SK-N-SH treated with all-trans-retinoic acid at 6 μM for 48 hours (cell line): ENCODE measurements at regions not wholly inside any gene's neighbourhood (a gene's known extent, or its start where the extent isn't known, plus 50 kb on each side); places are given as distances from the start of the nearest gene placed in this dataset.

ENCODE experiments used
- ATAC-seq: fragments of 200-7000 bp; cut with Tn5 transposase; 3 replicates; pipeline ENCODE4 v1.9.1; 2020; ENCODE audit warnings: mild to moderate bottlenecking, moderate library complexity
- ARNTL ChIP-seq: fragments of 450-650 bp; formaldehyde crosslinking; IDR thresholded peaks from 2 replicates; pipeline ENCODE4 v1.5.0; 2020; ENCODE audit warnings: low read depth, mild to moderate bottlenecking, moderate library complexity, borderline replicate concordance
- BACH2 ChIP-seq: fragments of 250-450 bp; sonication (Bioruptor Pico); IDR thresholded peaks from 2 replicates; pipeline ENCODE4 v1.9.0; 2021; ENCODE audit warnings: mild to moderate bottlenecking, borderline replicate concordance
- CSDC2 ChIP-seq: fragments of 250-450 bp; sonication (Bioruptor Pico); IDR thresholded peaks from 2 replicates; pipeline ENCODE4 v1.5.0; 2020; ENCODE audit warnings: mild to moderate bottlenecking, moderate library complexity
- ESRRG ChIP-seq: fragments of 250-450 bp; sonication (Bioruptor Pico); IDR thresholded peaks from 2 replicates; pipeline ENCODE4 v1.6.1; 2021; ENCODE audit warnings: mild to moderate bottlenecking
- GLIS3 ChIP-seq: fragments of 250-450 bp; sonication (Bioruptor Pico); IDR thresholded peaks from 2 replicates; pipeline ENCODE4 v1.5.0; 2020; ENCODE audit warnings: mild to moderate bottlenecking, moderate library complexity
- ISL1 ChIP-seq: fragments of 250-450 bp; sonication (Bioruptor Pico); IDR thresholded peaks from 2 replicates; pipeline ENCODE4 v2.1.2; 2022; ENCODE audit warnings: mild to moderate bottlenecking, moderate library complexity
- OSR1 ChIP-seq: fragments of 250-450 bp; sonication (Bioruptor Pico); IDR thresholded peaks from 2 replicates; pipeline ENCODE4 v1.8.0; 2022; ENCODE audit warnings: moderate library complexity, mild to moderate bottlenecking, inconsistent platforms
- PPARA ChIP-seq: fragments of 250-450 bp; sonication (Bioruptor Pico); IDR thresholded peaks from 2 replicates; pipeline ENCODE4 v1.5.0; 2020; ENCODE audit warnings: mild to moderate bottlenecking, borderline replicate concordance
- RARB ChIP-seq: fragments of 250-450 bp; sonication (Bioruptor Pico); IDR thresholded peaks from 2 replicates; pipeline ENCODE4 v1.8.0; 2021; ENCODE audit warnings: mild to moderate bottlenecking, moderate library complexity
- SNAI2 ChIP-seq: fragments of 250-450 bp; sonication (Bioruptor Pico); IDR thresholded peaks from 2 replicates; pipeline ENCODE4 v1.5.0; 2020; ENCODE audit warnings: mild to moderate bottlenecking, moderate library complexity
- TCF4 ChIP-seq: fragments of 250-450 bp; sonication (Bioruptor Pico); IDR thresholded peaks from 2 replicates; pipeline ENCODE4 v1.8.0; 2021; ENCODE audit warnings: mild to moderate bottlenecking, moderate library complexity, borderline replicate concordance
- TOX ChIP-seq: fragments of 250-450 bp; sonication (Bioruptor Pico); IDR thresholded peaks from 2 replicates; pipeline ENCODE4 v1.8.0; 2021; ENCODE audit warnings: mild to moderate bottlenecking, moderate library complexity, borderline replicate concordance
- ZC3H10 ChIP-seq: fragments of 250-450 bp; sonication (Bioruptor Pico); IDR thresholded peaks from 2 replicates; pipeline ENCODE4 v1.5.1; 2021; ENCODE audit warnings: mild to moderate bottlenecking, moderate library complexity
- ZFP3 ChIP-seq: fragments of 250-450 bp; sonication (Bioruptor Pico); IDR thresholded peaks from 2 replicates; pipeline ENCODE4 v1.5.0; 2020; ENCODE audit warnings: mild to moderate bottlenecking, moderate library complexity
- ZFP30 ChIP-seq: fragments of 450-650 bp; formaldehyde crosslinking; IDR thresholded peaks from 2 replicates; pipeline ENCODE4 v1.5.0; 2022; ENCODE audit warnings: mild to moderate bottlenecking, moderate library complexity
- ZNF565 ChIP-seq: fragments of 450-650 bp; formaldehyde crosslinking; conservative IDR thresholded peaks from 2 replicates; pipeline ENCODE4 v1.5.0; 2020; ENCODE audit warnings: low read depth, mild to moderate bottlenecking, moderate library complexity
- ZNF70 ChIP-seq: fragments of 450-650 bp; formaldehyde crosslinking; IDR thresholded peaks from 2 replicates; pipeline ENCODE4 v1.5.0; 2020; ENCODE audit warnings: mild to moderate bottlenecking, moderate library complexity
- ZNF8 ChIP-seq: fragments of 450-650 bp; formaldehyde crosslinking; IDR thresholded peaks from 2 replicates; pipeline ENCODE4 v1.5.0; 2020; ENCODE audit warnings: mild to moderate bottlenecking, moderate library complexity
- TF ChIP-seq, protein P1 (sequence below): fragments of 250-450 bp; sonication (Bioruptor Pico); IDR thresholded peaks from 2 replicates; pipeline ENCODE4 v1.8.0; 2020; ENCODE audit warnings: mild to moderate bottlenecking, moderate library complexity, borderline replicate concordance
- TF ChIP-seq, protein P2 (sequence below): fragments of 250-450 bp; sonication (Bioruptor Pico); IDR thresholded peaks from 2 replicates; pipeline ENCODE4 v1.8.0; 2021; ENCODE audit warnings: low read depth, mild to moderate bottlenecking, moderate library complexity, borderline replicate concordance
- TF ChIP-seq, protein P3 (sequence below): fragments of 250-450 bp; sonication (Bioruptor Pico); IDR thresholded peaks from 2 replicates; pipeline ENCODE4 v1.5.1; 2021; ENCODE audit warnings: mild to moderate bottlenecking, moderate library complexity
- TF ChIP-seq, protein P4 (sequence below): fragments of 250-450 bp; sonication (Bioruptor Pico); IDR thresholded peaks from 2 replicates; pipeline ENCODE4 v1.5.0; 2020; ENCODE audit warnings: mild to moderate bottlenecking, moderate library complexity
- TF ChIP-seq, protein P5 (sequence below): fragments of 250-450 bp; sonication (Bioruptor Pico); IDR thresholded peaks from 2 replicates; pipeline ENCODE4 v1.5.1; 2020; ENCODE audit warnings: low read depth, mild to moderate bottlenecking, moderate library complexity

DNA sequence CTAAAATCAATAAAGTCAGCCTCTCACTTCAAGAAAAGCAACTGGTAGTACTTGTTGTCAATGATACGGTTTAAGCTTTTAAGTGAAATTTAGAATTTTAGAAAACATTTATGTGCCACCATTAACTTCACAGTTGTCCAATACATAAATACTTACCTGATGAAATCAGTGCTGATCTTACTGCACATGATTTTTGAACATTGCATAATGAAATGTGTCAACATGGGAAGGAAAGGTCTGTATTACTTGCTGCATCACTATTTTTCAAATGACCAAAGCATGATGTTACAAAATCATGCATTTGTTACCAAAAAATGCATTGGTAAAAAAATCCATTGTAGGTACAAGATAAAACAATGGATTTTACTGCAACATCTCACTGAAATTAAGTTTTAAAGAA lies 284.3 kb downstream of the EPM2A start (continued):
- no peak for TF ChIP-seq CSDC2 (CRISPR knock-in tag)
- TF ChIP-seq, protein P1, sequence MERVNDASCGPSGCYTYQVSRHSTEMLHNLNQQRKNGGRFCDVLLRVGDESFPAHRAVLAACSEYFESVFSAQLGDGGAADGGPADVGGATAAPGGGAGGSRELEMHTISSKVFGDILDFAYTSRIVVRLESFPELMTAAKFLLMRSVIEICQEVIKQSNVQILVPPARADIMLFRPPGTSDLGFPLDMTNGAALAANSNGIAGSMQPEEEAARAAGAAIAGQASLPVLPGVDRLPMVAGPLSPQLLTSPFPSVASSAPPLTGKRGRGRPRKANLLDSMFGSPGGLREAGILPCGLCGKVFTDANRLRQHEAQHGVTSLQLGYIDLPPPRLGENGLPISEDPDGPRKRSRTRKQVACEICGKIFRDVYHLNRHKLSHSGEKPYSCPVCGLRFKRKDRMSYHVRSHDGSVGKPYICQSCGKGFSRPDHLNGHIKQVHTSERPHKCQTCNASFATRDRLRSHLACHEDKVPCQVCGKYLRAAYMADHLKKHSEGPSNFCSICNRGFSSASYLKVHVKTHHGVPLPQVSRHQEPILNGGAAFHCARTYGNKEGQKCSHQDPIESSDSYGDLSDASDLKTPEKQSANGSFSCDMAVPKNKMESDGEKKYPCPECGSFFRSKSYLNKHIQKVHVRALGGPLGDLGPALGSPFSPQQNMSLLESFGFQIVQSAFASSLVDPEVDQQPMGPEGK: no peak
- TF ChIP-seq GLIS3 (CRISPR knock-in tag): no peak
- no peak for TF ChIP-seq ZNF70 (CRISPR knock-in tag)

DNA sequence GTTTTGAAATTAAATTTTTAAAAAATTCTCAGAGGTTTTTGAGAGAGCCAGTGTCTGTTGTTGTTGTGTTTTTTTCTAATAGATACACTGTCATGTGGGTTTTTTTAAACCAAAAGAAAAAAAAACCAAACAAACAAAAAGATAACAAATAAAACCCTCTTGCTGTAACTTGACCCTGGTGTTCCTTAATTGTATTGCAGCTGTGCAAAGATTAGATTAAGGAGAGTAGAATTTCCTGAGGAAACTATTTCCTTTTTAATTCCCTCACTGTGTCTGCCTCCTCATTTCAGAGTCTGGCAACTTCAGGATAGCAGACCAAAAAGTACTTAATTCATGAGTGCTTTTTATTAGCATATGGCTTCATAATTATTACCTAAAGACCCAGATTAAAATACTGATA lies 281.9 kb downstream of the EPM2A start:
- no peak for ATAC-seq
- TF ChIP-seq GLIS3 (CRISPR knock-in tag) (no peak), TCF4 (CRISPR knock-in tag) (no peak), RARB (no peak), ZFP30 (no peak), TOX (CRISPR knock-in tag) (no peak), PPARA (CRISPR knock-in tag) (no peak), CSDC2 (CRISPR knock-in tag) (no peak), ZNF70 (CRISPR knock-in tag) (no peak), ESRRG (CRISPR knock-in tag) (no peak), ZNF565 (no peak), ISL1 (CRISPR knock-in tag) (no peak), OSR1 (CRISPR knock-in tag) (no peak), ZNF8 (no peak)
- TF ChIP-seq, protein P2, sequence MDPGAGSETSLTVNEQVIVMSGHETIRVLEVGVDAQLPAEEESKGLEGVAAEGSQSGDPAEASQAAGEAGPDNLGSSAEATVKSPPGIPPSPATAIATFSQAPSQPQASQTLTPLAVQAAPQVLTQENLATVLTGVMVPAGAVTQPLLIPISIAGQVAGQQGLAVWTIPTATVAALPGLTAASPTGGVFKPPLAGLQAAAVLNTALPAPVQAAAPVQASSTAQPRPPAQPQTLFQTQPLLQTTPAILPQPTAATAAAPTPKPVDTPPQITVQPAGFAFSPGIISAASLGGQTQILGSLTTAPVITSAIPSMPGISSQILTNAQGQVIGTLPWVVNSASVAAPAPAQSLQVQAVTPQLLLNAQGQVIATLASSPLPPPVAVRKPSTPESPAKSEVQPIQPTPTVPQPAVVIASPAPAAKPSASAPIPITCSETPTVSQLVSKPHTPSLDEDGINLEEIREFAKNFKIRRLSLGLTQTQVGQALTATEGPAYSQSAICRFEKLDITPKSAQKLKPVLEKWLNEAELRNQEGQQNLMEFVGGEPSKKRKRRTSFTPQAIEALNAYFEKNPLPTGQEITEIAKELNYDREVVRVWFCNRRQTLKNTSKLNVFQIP (CRISPR knock-in tag): no peak
- TF ChIP-seq, protein P3, sequence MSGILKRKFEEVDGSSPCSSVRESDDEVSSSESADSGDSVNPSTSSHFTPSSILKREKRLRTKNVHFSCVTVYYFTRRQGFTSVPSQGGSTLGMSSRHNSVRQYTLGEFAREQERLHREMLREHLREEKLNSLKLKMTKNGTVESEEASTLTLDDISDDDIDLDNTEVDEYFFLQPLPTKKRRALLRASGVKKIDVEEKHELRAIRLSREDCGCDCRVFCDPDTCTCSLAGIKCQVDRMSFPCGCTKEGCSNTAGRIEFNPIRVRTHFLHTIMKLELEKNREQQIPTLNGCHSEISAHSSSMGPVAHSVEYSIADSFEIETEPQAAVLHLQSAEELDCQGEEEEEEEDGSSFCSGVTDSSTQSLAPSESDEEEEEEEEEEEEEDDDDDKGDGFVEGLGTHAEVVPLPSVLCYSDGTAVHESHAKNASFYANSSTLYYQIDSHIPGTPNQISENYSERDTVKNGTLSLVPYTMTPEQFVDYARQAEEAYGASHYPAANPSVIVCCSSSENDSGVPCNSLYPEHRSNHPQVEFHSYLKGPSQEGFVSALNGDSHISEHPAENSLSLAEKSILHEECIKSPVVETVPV: no peak
- TF ChIP-seq, protein P4, sequence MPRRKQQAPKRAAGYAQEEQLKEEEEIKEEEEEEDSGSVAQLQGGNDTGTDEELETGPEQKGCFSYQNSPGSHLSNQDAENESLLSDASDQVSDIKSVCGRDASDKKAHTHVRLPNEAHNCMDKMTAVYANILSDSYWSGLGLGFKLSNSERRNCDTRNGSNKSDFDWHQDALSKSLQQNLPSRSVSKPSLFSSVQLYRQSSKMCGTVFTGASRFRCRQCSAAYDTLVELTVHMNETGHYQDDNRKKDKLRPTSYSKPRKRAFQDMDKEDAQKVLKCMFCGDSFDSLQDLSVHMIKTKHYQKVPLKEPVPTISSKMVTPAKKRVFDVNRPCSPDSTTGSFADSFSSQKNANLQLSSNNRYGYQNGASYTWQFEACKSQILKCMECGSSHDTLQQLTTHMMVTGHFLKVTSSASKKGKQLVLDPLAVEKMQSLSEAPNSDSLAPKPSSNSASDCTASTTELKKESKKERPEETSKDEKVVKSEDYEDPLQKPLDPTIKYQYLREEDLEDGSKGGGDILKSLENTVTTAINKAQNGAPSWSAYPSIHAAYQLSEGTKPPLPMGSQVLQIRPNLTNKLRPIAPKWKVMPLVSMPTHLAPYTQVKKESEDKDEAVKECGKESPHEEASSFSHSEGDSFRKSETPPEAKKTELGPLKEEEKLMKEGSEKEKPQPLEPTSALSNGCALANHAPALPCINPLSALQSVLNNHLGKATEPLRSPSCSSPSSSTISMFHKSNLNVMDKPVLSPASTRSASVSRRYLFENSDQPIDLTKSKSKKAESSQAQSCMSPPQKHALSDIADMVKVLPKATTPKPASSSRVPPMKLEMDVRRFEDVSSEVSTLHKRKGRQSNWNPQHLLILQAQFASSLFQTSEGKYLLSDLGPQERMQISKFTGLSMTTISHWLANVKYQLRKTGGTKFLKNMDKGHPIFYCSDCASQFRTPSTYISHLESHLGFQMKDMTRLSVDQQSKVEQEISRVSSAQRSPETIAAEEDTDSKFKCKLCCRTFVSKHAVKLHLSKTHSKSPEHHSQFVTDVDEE: no peak
- TF ChIP-seq, protein P5, sequence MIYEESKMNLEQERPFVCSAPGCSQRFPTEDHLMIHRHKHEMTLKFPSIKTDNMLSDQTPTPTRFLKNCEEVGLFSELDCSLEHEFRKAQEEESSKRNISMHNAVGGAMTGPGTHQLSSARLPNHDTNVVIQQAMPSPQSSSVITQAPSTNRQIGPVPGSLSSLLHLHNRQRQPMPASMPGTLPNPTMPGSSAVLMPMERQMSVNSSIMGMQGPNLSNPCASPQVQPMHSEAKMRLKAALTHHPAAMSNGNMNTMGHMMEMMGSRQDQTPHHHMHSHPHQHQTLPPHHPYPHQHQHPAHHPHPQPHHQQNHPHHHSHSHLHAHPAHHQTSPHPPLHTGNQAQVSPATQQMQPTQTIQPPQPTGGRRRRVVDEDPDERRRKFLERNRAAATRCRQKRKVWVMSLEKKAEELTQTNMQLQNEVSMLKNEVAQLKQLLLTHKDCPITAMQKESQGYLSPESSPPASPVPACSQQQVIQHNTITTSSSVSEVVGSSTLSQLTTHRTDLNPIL (CRISPR knock-in tag): no peak
- TF ChIP-seq, all 23 proteins: peak for 0

DNA sequence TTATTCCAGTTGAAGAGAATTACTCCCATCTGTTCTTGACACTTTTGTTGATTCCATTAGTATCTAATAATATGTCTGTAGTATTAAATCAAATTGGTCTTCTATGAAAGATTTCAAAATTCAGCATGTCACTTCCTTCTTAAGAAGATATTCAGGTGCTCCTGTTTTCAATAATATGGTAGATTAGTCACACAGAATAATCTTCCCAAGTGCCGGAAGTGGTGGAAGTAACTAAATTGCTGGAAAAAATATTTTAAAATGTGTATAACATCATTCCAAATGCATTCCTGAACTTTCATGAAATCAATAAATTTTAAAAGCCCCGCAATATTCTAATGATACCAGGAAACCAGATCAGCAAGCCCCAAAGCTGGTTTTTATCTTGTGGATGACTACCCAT lies 281.3 kb downstream of the EPM2A start:
- ATAC-seq: no peak
- TF ChIP-seq ZNF565 (no peak), BACH2 (CRISPR knock-in tag) (no peak), ZNF8 (no peak), ARNTL (CRISPR knock-in tag) (no peak), ZNF70 (CRISPR knock-in tag) (no peak), SNAI2 (CRISPR knock-in tag) (no peak), ZC3H10 (no peak), TCF4 (CRISPR knock-in tag) (no peak), TOX (CRISPR knock-in tag) (no peak), CSDC2 (CRISPR knock-in tag) (no peak), ZFP3 (CRISPR knock-in tag) (no peak), GLIS3 (CRISPR knock-in tag) (no peak), ZFP30 (no peak), ESRRG (CRISPR knock-in tag) (no peak)
- TF ChIP-seq, protein P4: no peak
- TF ChIP-seq, protein P1: no peak
- TF ChIP-seq, protein P5 (CRISPR knock-in tag): no peak
